Testis (tissue), 2 donors: ENCODE measurements at regions not wholly inside any gene's neighbourhood (a gene's known extent, or its start where the extent isn't known, plus 50 kb on each side); places are given as distances from the start of the nearest gene placed in this dataset.

Experiments used
- DNase-seq: peaks from one replicate; pipeline ENCODE4 v3.0.0-alpha.2; 2019
- H3K27ac ChIP-seq, 2 donors: fragments of 200-600 bp; sonication (generic); one replicate each; pipeline ENCODE4 v1.5.1; 2019
- H3K27me3 ChIP-seq: fragments of 200-600 bp; sonication (generic); one replicate; pipeline ENCODE4 v1.5.1; 2019
- H3K36me3 ChIP-seq: fragments of 200-600 bp; sonication (generic); one replicate; pipeline ENCODE4 v1.5.1; 2017; ENCODE audit warnings: low read depth; ENCODE audit errors: missing control alignments
- H3K4me1 ChIP-seq: fragments of 200-600 bp; sonication (generic); one replicate; pipeline ENCODE4 v1.5.1; 2019
- H3K4me3 ChIP-seq, 2 donors: fragments of 200-600 bp; sonication (generic); one replicate each; pipeline ENCODE4 v1.5.1; 2017 to 2019
- H3K9me3 ChIP-seq: fragments of 200-600 bp; sonication (generic); one replicate; pipeline ENCODE4 v1.5.1; 2017
- POLR2A ChIP-seq: fragments of 450-650 bp; IDR thresholded peaks from one replicate; pipeline ENCODE4 v1.6.1; 2017; ENCODE audit warnings: antibody characterized with exemption, mild to moderate bottlenecking, moderate library complexity
- WGBS, 2 donors: methylation state at CpG; one replicate each; pipeline ENCODE4 v1.1.5; 2018; 5-methylcytosine and 5-hydroxymethylcytosine counted together
- intact Hi-C: fragments of 100-400 bp; cut with DNase I; formaldehyde crosslinking; loops from one replicate; pipeline ENCODE4 v1.15.1; 2023; ENCODE audit warnings: low total_unique reads
- TF ChIP-seq, protein P1 (sequence below), 3 experiments: fragments of 450-650 bp in 2 of 3; fragments of 200-600 bp in 1 of 3; sonication (generic) in 1 of 3; IDR thresholded peaks; one replicate each; pipeline ENCODE4 v1.5.1; 2016 to 2019; ENCODE audit warnings: antibody characterized with exemption in 3 of 3, mild to moderate bottlenecking in 2 of 3, moderate library complexity in 1 of 3

DNA sequence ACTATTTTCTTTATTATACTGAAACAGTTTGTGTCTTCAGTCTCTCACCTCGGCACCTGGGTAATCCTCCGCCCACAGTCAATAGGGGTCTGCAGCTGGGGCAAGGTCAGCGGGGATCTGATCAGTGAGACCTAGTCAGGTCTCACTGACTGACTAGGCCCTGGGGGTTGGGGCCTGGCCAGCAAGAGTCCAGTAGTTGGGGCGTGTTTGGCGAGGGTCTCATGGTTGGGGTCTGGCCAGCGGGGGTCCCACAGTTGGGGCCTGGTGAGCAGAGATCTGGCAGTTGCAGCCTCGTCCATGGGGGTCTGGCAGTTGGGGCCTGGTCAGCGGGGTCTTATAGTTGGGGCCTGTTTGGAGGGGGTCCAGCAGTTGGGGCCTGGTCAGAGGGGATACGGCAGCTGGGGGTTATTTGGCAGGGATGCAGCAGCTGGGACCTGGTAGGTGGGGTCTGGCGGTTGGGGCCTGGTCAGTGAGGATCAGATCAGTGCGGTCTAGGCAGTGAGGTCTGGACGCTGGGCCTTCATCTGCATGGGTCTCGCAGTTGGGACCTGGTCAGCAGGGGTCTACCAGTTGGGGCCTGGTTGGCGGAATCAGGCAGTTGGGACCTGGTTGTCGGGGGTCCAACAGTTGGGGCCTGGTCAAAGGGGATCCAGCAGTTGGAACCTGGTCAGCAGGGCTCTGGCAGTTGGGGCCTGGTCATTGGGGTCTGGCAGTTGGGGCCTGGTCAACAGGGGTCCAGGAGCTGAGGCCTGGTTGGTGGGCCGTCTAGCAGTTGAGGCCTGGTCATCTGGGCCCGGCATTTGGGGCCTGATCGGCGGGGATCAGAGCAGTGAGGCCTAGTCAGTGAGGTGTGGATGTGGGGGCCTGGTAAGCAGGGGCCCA lies 61.1 kb upstream of the TPM4 start:
- Histone ChIP-seq H3K27ac (no peak overlapping the region), H3K4me3 (no peak overlapping the region), H3K4me1 (no peaks in the 10 kb centered on the region), H3K9me3 (no peaks in the 10 kb centered on the region), H3K36me3 (no peaks in the 10 kb centered on the region), H3K27me3 (no peaks in the 10 kb centered on the region)
- TF ChIP-seq, protein P1, sequence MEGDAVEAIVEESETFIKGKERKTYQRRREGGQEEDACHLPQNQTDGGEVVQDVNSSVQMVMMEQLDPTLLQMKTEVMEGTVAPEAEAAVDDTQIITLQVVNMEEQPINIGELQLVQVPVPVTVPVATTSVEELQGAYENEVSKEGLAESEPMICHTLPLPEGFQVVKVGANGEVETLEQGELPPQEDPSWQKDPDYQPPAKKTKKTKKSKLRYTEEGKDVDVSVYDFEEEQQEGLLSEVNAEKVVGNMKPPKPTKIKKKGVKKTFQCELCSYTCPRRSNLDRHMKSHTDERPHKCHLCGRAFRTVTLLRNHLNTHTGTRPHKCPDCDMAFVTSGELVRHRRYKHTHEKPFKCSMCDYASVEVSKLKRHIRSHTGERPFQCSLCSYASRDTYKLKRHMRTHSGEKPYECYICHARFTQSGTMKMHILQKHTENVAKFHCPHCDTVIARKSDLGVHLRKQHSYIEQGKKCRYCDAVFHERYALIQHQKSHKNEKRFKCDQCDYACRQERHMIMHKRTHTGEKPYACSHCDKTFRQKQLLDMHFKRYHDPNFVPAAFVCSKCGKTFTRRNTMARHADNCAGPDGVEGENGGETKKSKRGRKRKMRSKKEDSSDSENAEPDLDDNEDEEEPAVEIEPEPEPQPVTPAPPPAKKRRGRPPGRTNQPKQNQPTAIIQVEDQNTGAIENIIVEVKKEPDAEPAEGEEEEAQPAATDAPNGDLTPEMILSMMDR (IDR thresholded peaks at IDR 0.05), result no peak
- TF ChIP-seq POLR2A, result no peak
- WGBS, 2 donors, result 87 to 92% methylated on average over 17 to 19 of the region's 19 CpGs
- DNase-seq, result peak; percentile 14
- intact Hi-C loops, result no loop called here

DNA sequence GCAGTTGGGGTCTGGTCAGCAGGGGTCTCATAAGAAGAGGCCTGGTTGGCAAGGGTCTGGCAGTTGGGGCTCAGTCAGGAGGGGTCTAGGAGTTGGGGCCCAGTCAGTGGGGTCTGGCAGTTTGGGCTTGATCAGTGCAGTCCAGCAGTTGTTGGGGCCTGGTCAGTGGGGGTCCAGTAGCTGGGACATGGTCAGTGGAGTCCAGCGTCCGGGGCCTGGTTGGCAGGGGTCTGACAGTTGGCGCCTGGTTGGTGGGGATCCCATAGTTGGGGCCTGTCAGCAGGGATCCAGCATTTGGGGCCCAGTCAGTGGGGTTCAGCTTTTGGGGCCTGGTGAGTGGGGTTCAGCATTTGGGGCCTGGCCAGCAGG lies 60.5 kb upstream of the TPM4 start:
- Histone ChIP-seq H3K4me3 (no peak overlapping the region), H3K27ac (no peak overlapping the region), H3K4me1 (no peaks in the 10 kb centered on the region), H3K27me3 (no peaks in the 10 kb centered on the region), H3K9me3 (no peaks in the 10 kb centered on the region), H3K36me3 (no peaks in the 10 kb centered on the region)
- intact Hi-C loops, result no loop called here
- DNase-seq, result no peak
- WGBS, 2 donors, result 57 to 79% methylated on average over 2 to 3 of the region's 3 CpGs
- no peak for TF ChIP-seq POLR2A
- TF ChIP-seq, protein P1 (IDR thresholded peaks at IDR 0.05), result no peak

DNA sequence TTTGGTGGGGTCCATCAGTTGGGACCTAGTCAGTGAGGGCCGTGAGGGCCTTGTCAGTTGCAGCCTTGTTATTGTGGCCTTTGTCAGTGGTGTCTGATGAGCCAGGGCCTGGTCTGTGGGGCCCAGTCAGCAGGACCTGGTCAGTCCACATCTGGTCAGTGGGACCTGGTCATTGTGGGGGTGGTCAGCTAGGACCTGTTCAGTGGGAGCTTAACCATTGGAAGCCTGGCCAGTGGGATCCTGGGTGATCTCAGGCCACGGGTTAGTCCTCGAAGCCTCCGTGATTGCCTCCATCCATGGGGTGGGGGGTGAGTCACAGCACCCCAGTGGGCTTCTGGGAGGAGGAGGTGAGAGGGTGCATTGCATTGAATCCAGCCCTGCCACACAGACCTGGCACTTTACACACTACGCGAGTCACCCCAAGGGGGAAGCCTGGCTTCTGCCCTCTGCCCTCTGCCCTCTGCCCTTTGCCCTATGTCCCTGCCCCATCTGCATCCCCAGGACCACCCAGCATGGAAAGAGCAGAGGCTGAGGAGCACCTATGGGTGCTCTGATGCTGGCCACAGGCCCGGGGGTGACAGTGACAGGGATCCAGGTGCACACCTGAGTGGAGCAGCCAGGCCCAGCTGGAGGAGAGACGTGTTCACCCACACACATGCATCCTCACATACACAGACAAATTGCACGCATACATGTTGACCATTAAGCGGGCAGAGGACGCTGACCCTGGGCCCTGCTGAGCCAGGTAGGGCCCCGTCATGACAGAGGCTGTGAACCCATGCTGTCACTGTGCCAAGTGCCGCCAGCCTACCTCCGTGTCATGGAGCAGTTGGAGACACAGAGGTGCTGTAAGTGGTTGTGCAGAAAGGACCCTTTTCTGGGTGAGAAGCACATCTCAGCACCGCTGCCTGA lies 59.8 kb upstream of the TPM4 start:
- intact Hi-C loops, result no loop called here
- no peak for TF ChIP-seq POLR2A
- TF ChIP-seq, protein P1 (IDR thresholded peaks at IDR 0.05), result no peak
- 92 to 96% methylated on average over 8 to 15 of the region's 15 CpGs for WGBS, 2 donors
- Histone ChIP-seq H3K4me1 (no peaks in the 10 kb centered on the region), H3K27ac (no peak overlapping the region), H3K9me3 (no peaks in the 10 kb centered on the region), H3K36me3 (no peaks in the 10 kb centered on the region), H3K4me3 (no peak overlapping the region), H3K27me3 (no peaks in the 10 kb centered on the region)
- DNase-seq, result peak; percentile 11

DNA sequence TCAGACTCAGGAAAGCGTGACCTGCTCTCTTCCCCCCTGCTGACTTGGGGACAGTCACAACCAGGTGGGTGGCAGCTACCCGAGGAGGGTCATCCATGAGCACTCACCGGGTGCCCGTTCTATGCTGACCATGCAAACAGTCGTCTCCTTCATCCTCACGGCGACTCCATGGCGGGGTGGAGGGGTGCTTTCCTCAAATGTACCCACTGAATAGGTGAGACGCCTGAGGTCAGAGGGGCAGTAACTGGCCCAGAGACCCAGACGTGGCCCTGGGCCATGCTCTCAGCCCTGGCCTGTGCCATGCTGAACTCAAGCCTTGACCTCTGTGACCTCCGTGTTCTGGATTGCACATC lies 59.2 kb upstream of the TPM4 start:
- TF ChIP-seq, protein P1 (IDR thresholded peaks at IDR 0.05), result no peak
- no peak for TF ChIP-seq POLR2A
- no peaks in the 10 kb centered on the region for H3K27me3 ChIP-seq
- intact Hi-C loops, result no loop called here
- no peaks in the 10 kb centered on the region for H3K9me3 ChIP-seq
- WGBS, 2 donors, result 87 to 91% methylated on average over 7 to 11 of the region's 11 CpGs
- no peaks in the 10 kb centered on the region for H3K4me1 ChIP-seq
- no peak for DNase-seq
- no peak overlapping the region for H3K27ac ChIP-seq
- H3K36me3 ChIP-seq, result no peaks in the 10 kb centered on the region
- no peak overlapping the region for H3K4me3 ChIP-seq
